Fibroblast of mammary gland (primary cell): ENCODE measurements at regions not wholly inside any gene's neighbourhood (a gene's known extent, or its start where the extent isn't known, plus 50 kb on each side); places are given as distances from the start of the nearest gene placed in this dataset.

ENCODE experiments used
- DNase-seq: peaks from one replicate; pipeline ENCODE4 v3.0.0-alpha.2; 2010; ENCODE audit warnings: low read depth
- H3K4me3 ChIP-seq: 2 replicates; pipeline ENCODE4 v1.5.1; 2011; ENCODE audit warnings: low read depth, mild to moderate bottlenecking, low read length, moderate library complexity; ENCODE audit not compliant: control insufficient read depth
- TF ChIP-seq, protein P1 (sequence below): conservative IDR thresholded peaks from 2 replicates; pipeline ENCODE4 v1.5.1; 2011; ENCODE audit warnings: low read depth, low read length, inconsistent platforms; ENCODE audit not compliant: control insufficient read depth, insufficient read depth

DNA sequence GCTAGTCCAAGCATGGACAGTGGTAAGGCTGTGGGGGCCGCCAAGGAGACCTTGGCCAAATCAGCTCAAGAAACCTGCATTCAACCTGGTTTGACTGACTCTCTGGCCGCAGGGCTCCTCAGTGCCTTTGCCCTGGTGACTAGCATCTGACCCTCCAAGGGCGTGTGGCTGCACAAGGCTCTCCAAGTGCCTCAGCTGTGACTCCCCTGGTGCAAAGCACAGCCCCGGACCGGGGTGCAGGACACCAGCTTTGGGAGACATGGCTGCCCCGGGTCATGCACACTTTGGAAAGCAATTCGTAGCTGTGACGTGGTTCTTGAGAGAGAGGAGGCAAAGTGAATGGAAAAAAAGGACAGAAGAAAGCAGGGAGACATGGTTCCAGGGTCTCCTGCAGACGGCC is 245.2 kb upstream of the IRX2 start:
- TF ChIP-seq, protein P1, sequence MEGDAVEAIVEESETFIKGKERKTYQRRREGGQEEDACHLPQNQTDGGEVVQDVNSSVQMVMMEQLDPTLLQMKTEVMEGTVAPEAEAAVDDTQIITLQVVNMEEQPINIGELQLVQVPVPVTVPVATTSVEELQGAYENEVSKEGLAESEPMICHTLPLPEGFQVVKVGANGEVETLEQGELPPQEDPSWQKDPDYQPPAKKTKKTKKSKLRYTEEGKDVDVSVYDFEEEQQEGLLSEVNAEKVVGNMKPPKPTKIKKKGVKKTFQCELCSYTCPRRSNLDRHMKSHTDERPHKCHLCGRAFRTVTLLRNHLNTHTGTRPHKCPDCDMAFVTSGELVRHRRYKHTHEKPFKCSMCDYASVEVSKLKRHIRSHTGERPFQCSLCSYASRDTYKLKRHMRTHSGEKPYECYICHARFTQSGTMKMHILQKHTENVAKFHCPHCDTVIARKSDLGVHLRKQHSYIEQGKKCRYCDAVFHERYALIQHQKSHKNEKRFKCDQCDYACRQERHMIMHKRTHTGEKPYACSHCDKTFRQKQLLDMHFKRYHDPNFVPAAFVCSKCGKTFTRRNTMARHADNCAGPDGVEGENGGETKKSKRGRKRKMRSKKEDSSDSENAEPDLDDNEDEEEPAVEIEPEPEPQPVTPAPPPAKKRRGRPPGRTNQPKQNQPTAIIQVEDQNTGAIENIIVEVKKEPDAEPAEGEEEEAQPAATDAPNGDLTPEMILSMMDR: no peak
- DNase-seq: no peak
- H3K4me3 ChIP-seq: no peak overlapping the region

DNA sequence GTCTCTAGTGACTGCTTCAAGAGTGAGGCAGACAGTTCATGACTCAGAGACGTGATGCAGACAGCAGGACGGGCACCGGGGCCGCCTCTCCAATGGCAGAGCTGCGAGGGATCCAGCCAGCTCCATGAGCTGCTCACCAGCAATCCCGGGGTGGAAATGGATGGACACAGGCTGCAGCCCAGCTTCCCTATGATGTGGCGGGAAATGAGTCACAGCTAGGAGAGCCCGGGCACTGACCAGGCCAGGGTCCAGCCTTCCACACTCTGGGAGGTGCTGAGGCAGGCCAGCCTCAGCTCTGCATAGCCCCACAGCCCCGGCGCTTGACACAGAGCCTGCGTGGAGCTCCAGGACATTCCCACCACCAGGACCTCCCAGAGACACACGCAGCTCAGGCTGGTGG is 244.8 kb upstream of the IRX2 start:
- no peak for DNase-seq
- TF ChIP-seq, protein P1: no peak
- H3K4me3 ChIP-seq: no peak overlapping the region

DNA sequence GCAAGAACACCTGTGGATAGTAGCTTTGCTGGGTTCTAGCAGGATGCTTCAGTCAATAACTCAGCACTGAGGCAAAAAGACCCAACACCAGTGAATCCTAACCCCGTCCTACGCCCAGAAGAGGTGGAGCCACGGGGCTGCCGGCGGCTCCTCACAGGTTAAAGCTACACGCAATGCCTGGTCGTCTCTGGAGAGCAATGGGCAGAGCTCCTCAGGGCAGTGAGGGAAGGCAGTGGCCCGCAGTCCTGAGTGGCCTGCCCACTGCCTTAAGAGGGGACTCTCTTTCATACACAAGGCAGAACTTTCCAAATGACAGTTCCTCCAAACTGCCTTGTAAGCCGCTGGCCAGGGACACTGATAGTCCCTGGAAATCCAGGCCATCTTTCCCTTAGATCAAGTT is 244.2 kb upstream of the IRX2 start:
- no peak for DNase-seq
- TF ChIP-seq, protein P1: no peak
- no peak overlapping the region for H3K4me3 ChIP-seq

DNA sequence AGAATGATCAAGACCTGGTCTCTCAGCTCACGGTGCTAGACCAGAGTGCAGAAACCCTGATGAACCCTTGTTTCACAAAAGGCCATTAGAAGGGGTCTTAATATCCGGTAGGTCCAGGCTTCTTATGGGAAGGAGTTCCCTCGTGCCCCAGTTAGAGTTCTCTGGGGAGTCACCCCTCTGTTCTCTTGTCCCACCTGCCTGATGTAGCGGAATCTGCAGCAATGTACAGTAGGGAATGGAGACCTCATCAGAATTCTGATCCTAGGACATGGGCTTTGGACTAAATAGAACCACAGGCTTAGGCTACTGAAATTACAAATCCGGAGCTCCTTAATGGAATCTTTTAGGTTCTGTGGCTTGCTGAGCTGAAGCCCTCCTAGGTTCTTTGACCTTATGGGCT is 243.6 kb upstream of the IRX2 start:
- TF ChIP-seq, protein P1: no peak
- no peak overlapping the region for H3K4me3 ChIP-seq
- no peak for DNase-seq

DNA sequence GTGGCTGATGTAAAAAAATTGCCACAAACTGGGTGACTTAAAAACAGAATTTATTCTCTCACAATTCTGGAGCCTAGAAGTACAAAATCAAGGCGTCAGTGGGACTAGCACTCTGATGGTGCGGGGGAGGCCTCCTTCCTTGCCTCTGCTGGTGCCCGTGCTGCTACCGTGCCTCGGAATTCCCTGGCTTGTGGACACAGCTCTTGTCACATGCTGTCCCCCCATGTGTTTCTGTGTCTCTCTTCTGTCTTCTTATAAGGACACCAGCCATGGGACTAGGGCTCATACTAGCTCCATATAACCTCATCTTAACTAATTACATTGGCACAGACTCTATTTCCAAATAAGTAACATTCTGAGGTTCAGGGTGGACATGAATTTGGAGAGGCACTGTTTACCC is 242.3 kb upstream of the IRX2 start:
- TF ChIP-seq, protein P1: no peak
- no peak for DNase-seq
- no peak overlapping the region for H3K4me3 ChIP-seq

DNA sequence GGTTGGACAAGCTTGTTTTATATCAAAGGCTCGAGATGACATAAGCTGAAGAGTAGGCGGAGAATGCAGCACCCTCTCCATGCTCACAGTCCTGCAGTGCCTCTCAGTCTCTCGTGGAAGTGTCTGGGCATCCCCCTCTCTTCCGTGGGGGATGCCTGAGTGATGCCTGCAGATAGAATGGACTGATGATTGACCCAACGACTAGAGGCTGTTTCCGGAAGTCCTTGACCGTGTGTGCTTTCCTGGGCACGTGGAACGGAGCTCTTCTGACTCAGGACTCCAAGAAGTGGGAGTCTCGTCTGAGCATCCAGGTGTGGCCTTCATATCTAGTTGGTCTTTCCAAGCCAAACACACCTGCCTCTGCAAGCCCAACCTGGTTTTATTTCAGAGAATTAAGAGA is 241.8 kb upstream of the IRX2 start:
- no peak overlapping the region for H3K4me3 ChIP-seq
- TF ChIP-seq, protein P1: no peak
- no peak for DNase-seq

DNA sequence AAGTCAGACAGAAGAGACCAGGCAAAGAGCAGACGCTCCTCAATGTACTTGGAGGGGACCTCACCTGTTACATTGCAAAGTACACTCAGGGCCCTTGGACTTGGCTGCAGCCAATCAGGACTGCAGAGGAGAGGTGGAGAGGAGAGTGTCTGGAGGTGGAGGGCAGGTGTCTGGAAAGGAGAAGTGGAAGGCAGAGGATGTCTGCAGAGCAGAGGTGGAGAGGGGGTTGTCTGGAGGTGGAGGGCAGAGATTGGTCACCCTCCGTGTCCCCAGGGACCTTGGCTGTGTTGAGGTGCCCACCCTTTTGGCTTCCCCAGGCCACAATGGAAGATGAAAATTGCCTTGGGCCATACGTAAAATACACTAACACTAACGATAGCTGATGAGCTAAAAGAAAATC is 241.3 kb upstream of the IRX2 start:
- H3K4me3 ChIP-seq: no peak overlapping the region
- DNase-seq: no peak
- TF ChIP-seq, protein P1: no peak
